Hematopoietic multipotent progenitor cell (in vitro differentiated cells): ENCODE measurements at regions not wholly inside any gene's neighbourhood (a gene's known extent, or its start where the extent isn't known, plus 50 kb on each side); places are given as distances from the start of the nearest gene placed in this dataset.
"Not testable (repeated sequence)": the region's sequence is repeated elsewhere in the genome, so short reads cannot be mapped to it uniquely, and the experiment has no call there.

ENCODE experiments used
- DNase-seq, 3 donors: peaks; one replicate each; pipeline ENCODE4 v3.0.0-alpha.2; 2011 to 2015; ENCODE audit warnings: low read depth in 2 of 3, low spot score in 2 of 3

DNA sequence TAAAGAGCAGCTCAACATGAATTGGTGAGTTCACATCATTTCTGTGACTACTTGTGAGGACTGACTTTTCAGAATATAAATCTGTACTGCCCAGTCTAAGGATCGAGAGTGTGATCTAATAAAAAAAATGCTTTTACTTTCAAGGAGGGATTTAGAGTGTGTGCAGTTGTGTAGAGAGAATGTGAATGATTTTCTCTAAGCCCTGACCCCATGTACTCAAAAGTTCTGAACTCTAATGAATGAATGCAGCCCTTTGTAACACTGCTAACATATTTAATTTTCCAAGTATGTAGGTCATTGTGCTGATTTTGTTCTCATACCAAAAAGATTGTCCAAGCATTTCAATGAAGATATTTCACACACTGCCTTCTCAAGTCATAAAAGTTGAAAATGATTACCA is 92.5 kb upstream of the STOX2 start:
- no peak for DNase-seq

GRCh38 chr4:183814461-183814860 is 90.6 kb upstream of the STOX2 start:
- no peak for DNase-seq

GRCh38 chr4:183816077-183816476 is 89.0 kb upstream of the STOX2 start:
- DNase-seq, result no peak

DNA sequence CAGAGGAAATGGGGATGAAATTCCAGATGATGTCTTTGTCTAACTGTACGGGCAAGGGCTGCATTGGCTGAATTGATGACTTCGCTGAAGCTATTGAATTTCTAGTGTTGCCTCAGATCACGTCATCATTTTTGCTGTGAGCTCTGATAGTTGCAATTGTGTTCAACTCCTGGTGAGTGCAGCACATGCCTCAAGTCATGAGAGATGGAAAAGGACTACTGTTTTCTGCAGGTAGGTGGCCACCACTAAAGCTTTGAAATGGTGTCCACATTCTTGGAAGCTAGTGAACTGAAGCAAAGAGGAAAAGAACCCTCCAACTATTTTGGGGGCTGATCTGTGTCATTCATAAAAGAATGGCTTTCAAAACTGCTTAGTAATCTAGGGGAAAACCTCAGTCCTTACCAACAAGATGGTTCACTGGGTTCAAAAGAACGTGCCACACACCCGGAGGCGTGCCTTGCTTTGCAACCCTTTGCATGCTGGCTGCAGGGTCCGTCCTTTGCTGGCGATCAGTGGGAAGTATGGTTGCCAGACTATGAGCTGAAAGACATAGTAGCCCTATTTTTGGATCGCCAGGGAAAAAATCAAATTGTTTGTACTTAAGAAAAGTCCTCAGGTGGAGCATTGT is 88.1 kb upstream of the STOX2 start:
- DNase-seq, result no peak

DNA sequence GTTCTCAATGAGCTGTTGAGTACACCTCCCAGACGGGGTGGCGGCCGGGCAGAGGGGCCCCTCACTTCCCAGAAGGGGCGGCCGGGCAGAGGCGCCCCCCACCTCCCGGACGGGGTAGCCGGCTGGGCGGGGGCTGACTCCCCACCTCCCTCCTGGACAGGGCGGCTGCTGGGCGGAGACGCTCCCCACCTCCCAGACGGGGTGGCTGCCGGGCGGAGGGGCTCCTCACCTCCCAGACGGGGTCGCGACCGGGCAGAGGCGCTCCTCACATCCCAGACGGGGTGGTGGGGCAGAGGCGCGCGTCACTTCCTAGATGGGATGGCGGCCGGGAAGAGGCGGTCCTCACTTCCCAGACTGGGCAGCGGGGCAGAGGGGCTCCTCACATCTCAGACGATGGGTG is 86.5 kb upstream of the STOX2 start:
- DNase-seq, result not testable (repeated sequence)

GRCh38 chr4:183821076-183821853 is 83.8 kb upstream of the STOX2 start:
- no peak for DNase-seq

DNA sequence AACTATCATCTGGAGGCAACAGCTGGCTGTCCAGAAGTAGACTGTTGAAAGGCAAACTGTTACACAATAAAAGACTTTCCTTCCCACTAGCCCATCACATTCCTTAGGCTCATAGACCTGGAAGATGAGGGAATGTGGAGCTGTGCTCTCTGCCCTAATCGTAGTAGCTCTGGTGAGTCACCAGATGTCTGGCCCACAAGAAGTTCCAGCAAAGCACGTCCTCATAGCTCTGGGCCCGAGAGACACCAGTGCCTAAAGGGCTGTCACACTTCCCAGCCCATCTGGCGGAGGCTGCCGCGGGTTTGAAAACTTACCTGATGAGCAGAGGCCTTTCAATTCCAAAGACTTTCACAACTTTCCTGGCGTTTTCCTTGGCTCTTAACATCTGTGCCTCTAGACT is 81.7 kb upstream of the STOX2 start:
- DNase-seq, result no peak

- DNase-seq, result no peak
Observed at GRCh38 chr4:183825346-183825745, 79.8 kb upstream of the STOX2 start.

- DNase-seq, result no peak
Observed at GRCh38 chr4:183826461-183826860, 78.6 kb upstream of the STOX2 start.

DNA sequence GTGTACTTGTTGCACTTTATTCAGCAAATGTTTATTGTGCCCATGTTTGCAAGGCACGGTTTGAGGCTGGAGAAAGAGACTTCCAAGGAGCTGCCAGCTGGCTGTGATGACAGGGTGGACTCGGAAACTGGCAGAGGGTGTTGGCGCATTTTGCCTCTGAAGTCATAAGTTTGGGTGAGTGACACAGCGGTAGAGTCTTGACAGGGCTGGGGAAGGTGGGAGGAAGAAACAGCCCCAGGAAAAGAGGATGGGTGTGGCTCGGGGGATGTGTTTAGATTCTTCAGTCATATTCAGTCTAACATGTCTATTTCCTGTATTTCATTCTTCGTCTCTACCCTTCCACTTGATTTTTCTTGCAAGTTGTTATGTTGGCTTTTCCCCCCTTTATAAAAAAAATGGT is 77.0 kb upstream of the STOX2 start:
- no peak for DNase-seq

DNA sequence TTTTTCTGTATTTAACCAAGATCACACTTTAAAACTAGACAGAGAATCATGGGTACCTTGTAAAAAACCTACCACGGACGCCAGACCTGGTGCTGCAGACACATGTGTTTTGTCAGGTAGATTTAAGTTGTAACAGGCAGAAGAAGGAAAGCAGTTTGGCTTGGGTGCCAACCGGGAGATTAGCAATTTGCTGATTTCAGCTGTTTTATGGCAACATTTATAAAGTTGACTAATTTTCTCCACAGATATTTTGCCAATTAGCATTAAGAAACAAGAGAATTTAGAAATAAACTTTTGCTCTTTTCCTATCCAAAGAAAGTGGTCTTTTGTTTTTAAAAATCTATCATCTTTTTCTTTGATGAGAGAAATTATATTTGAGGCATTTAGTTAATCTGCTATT is 76.3 kb upstream of the STOX2 start:
- no peak for DNase-seq

DNA sequence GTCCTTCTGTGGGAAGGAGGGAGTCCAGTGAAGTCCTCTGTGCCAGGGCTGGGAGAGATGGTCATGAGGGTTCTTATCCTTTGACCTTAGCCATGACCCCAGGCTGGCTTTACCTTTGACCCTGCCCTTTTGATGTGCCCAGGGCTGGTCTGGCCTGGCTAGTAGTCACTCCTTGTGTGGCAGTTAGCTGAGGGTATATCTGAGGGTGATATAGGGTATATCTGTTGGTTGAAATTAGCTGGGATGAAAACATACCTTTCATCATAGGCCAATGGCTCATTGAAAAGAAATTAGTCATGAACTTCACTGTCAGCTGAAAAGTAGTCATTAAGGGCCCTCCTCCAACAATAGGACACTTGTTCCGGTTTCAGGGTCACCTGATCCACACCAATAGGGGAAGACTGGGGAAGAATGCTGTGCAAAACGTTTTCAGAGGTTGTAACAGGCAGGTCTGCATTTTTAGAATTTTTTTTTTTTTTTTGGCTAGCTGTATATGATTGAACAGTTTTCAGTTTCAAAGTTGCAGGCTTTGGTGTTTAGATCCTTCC is 74.6 kb upstream of the STOX2 start:
- DNase-seq, result peak in 1 of 3 donors; percentile 20

DNA sequence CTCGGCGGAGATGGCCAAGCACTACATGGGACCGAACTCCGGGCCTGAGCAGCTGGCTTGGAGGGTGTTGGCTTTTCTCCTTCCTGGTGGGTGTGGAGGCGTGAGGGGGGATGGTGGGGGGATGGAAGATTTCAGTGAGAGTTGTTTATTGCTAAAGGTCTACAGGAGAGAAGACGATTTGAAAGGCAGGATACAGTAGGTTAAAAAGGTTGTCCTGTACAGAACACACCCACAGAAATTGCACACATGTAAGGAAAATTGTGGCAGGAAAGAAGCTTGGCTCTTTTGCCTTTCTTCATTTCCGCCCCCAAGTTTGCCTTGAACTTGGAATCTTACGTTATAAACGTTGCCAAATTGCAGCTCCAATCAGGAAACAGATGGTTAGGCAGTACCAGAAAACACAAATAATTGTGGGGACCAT is 74.1 kb upstream of the STOX2 start:
- DNase-seq, result peak in 1 of 3 donors; percentile 6

DNA sequence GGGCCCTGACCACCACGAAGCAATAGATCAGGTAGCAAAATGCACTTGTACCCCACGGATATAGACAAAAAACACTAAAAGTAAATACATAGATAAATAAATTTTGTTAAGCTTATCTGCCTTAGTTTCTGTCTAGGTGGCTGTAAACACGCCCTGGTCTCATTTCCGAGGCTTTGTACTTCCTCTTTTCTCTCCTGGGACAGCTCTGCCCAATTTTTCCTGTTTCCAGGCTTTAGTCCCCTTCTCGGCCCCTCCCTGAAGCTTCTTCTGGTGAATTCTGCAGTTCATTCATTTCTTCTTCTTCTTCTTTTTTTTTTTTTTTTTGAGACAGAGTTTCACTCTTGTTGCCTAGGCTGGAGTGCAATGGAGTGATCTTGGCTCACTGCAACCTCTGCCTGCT is 73.4 kb upstream of the STOX2 start:
- peak in 1 of 3 donors; percentile 40 for DNase-seq

GRCh38 chr4:183832776-183833450 is 72.2 kb upstream of the STOX2 start:
- DNase-seq, result no peak

GRCh38 chr4:183834252-183834651 is 70.9 kb upstream of the STOX2 start:
- DNase-seq, result no peak

GRCh38 chr4:183837222-183837621 is 67.9 kb upstream of the STOX2 start:
- no peak for DNase-seq

DNA sequence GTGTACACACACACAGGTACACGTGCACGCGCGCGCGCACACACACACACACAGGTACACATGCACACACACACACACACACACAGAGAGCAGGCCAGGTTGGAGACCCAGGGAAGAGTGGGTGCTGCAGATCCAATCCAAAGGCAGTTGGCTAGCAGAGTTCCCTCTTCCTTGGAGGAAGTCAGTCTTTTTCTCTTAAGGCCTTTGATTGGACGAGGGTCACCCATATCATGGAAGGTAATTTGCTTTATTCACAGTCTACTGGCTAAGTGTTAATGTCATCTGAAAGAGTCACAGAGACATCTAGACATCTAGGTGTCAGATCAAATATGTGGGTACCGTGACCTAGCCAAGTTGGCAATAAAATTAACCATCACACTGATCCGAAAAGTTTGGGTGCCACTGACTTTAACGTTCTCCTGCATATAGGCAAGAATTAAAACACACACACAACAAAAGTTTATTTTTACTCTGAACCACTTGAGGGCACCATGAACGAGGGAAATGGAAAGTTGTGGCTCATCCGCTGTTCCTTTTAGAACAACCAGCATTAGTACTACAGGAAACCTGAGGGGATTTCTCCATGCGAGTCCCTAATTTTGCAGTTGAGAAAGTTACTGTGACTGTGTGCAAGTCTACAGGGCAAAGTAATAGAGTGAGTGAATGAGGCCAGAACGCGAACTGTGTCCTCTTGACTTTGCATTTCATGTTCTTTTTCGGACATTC is 66.0 kb upstream of the STOX2 start:
- DNase-seq, result peak in 1 of 3 donors; percentile 28

DNA sequence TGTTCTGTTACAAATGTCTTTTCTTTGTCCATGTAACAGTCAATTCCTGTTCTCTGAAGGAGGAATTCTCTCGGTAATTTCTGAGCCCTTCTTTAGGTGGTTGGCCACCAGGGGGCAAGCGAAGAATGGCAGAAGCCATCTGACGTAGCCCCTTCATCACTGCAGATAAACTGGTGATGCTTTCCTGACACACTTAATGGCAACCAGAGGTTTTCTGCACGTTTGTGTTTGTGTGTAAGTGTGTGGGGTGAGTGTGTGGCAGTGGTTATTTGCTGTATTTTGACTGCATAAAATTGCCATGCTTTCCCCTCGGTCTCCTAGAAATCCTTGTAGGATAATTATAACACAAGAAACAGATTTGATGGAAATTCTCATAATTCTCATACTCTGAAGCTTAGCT is 64.8 kb upstream of the STOX2 start:
- DNase-seq, result peak; percentile 5 to 86 (median 73)

DNA sequence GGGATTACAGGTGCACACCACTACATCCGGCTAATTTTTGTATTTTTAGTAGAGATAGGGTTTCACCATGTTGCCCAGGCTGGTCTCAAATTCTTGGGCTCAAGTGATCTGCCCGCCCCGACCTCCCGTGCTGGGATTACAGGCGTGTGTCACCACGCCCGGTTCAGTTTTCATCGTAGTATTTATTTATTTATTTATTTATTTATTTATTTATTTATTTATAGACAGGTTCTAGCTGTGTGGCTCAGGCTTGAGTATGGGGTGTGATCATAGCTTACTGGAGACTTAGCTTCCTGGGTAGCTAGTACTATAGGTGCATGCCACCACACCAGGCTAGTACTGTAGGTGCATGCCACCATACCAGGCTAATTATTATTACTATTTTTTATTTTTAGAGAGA is 64.1 kb upstream of the STOX2 start:
- DNase-seq, result no peak

GRCh38 chr4:183842129-183842528 is 63.0 kb upstream of the STOX2 start:
- DNase-seq, result no peak
